ENCODE measurements at regions not wholly inside any gene's neighbourhood (a gene's known extent, or its start where the extent isn't known, plus 50 kb on each side); places are given as distances from the start of the nearest gene placed in this dataset.

DNA sequence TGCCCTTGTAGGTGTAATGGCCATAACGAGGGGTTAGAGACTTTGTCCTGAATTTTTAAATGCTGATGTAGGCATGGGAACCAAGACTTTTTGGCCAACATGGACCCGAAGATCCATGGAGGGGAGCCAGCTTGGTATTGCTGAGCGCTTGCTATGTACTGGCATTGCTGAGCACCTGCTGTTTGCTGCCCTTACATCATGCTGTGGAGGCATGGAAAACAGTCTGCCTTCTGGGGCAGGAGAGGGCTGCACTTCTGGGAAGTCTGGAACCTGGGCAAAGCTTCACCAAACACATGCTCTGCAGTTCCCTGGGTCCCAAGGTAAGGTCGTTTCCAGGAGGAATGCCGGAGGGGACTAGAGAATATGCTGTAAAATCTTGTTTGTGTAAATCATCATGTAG, 86.3 kb upstream of the CNIH3 start (continued):
- TF ChIP-seq, protein P1, sequence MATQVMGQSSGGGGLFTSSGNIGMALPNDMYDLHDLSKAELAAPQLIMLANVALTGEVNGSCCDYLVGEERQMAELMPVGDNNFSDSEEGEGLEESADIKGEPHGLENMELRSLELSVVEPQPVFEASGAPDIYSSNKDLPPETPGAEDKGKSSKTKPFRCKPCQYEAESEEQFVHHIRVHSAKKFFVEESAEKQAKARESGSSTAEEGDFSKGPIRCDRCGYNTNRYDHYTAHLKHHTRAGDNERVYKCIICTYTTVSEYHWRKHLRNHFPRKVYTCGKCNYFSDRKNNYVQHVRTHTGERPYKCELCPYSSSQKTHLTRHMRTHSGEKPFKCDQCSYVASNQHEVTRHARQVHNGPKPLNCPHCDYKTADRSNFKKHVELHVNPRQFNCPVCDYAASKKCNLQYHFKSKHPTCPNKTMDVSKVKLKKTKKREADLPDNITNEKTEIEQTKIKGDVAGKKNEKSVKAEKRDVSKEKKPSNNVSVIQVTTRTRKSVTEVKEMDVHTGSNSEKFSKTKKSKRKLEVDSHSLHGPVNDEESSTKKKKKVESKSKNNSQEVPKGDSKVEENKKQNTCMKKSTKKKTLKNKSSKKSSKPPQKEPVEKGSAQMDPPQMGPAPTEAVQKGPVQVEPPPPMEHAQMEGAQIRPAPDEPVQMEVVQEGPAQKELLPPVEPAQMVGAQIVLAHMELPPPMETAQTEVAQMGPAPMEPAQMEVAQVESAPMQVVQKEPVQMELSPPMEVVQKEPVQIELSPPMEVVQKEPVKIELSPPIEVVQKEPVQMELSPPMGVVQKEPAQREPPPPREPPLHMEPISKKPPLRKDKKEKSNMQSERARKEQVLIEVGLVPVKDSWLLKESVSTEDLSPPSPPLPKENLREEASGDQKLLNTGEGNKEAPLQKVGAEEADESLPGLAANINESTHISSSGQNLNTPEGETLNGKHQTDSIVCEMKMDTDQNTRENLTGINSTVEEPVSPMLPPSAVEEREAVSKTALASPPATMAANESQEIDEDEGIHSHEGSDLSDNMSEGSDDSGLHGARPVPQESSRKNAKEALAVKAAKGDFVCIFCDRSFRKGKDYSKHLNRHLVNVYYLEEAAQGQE (IDR thresholded peaks at IDR 0.05; ENCODE audit: unreplicated experiment) = no peak

DNA sequence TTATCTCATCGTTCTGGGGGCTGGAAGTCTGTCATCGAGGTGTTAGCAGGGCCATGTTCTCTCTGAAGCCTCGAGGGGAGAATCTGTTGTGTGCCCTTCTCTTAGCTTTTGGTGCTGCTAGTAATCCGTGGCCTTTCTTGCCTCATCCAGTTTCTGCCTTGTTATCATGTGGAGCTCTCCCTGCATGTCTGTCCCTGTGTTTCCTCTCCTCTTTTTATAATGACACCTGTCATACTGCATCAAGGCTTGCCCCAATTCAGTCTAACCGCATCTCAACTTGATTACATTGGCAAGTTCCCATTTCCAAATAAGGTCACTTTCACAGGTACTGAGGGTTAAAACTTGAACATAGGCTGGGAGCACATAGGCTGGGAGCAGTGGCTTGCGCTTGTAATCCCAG, 82.6 kb upstream of the CNIH3 start:
- H3K4me2 ChIP-seq = no peak overlapping the region
- peaks cover 2% of the 10 kb centered on the region for H3K27me3 Mint-ChIP-seq (ENCODE audit: insufficient read depth, low read depth, poor library complexity)
- H3K79me2 ChIP-seq (replicated peaks; ENCODE audit: insufficient read depth) = no peaks in the 10 kb centered on the region
- no peak for ATAC-seq
- peaks cover 22% of the 10 kb centered on the region for H3K4me1 Mint-ChIP-seq
- no peak overlapping the region for H3K4me3 ChIP-seq
- H3K9me2 ChIP-seq (ENCODE audit: insufficient read depth) = peaks cover 3% of the 10 kb centered on the region; the same call in 1 of the 2 replicates
- H3K9me3 Mint-ChIP-seq = no peaks in the 10 kb centered on the region
- no peaks in the 10 kb centered on the region for H3K27me3 ChIP-seq (ENCODE audit: insufficient read depth)
- TF ChIP-seq POLR2AphosphoS5 (IDR thresholded peaks at IDR 0.05; ENCODE audit: low read depth) = no peak
- TF ChIP-seq, protein P1 (IDR thresholded peaks at IDR 0.05; ENCODE audit: unreplicated experiment) = no peak
- TF ChIP-seq ZNF114 (CRISPR knock-in tag; IDR thresholded peaks at IDR 0.05) = no peak
- no peak for TF ChIP-seq EZH2 (IDR thresholded peaks at IDR 0.05; ENCODE audit: low read depth, unreplicated experiment)
- TF ChIP-seq CREB1 (CRISPR knock-in tag; IDR thresholded peaks at IDR 0.05; ENCODE audit: low read depth) = no peak
- TF ChIP-seq STAT1 (IDR thresholded peaks at IDR 0.05; ENCODE audit: unreplicated experiment) = no peak
- TF ChIP-seq ZNF331 (CRISPR knock-in tag; IDR thresholded peaks at IDR 0.05; ENCODE audit: low read depth) = no peak
- TF ChIP-seq, protein P2, sequence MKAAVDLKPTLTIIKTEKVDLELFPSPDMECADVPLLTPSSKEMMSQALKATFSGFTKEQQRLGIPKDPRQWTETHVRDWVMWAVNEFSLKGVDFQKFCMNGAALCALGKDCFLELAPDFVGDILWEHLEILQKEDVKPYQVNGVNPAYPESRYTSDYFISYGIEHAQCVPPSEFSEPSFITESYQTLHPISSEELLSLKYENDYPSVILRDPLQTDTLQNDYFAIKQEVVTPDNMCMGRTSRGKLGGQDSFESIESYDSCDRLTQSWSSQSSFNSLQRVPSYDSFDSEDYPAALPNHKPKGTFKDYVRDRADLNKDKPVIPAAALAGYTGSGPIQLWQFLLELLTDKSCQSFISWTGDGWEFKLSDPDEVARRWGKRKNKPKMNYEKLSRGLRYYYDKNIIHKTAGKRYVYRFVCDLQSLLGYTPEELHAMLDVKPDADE (IDR thresholded peaks at IDR 0.05) = no peak
- TF ChIP-seq EZH2phosphoT487 (IDR thresholded peaks at IDR 0.05; ENCODE audit: unreplicated experiment) = no peak
- TF ChIP-seq NANOG (IDR thresholded peaks at IDR 0.05; ENCODE audit: borderline replicate concordance) = no peak
- TF ChIP-seq JUNB (IDR thresholded peaks at IDR 0.05; ENCODE audit: unreplicated experiment) = no peak
- TF ChIP-seq, protein P3, sequence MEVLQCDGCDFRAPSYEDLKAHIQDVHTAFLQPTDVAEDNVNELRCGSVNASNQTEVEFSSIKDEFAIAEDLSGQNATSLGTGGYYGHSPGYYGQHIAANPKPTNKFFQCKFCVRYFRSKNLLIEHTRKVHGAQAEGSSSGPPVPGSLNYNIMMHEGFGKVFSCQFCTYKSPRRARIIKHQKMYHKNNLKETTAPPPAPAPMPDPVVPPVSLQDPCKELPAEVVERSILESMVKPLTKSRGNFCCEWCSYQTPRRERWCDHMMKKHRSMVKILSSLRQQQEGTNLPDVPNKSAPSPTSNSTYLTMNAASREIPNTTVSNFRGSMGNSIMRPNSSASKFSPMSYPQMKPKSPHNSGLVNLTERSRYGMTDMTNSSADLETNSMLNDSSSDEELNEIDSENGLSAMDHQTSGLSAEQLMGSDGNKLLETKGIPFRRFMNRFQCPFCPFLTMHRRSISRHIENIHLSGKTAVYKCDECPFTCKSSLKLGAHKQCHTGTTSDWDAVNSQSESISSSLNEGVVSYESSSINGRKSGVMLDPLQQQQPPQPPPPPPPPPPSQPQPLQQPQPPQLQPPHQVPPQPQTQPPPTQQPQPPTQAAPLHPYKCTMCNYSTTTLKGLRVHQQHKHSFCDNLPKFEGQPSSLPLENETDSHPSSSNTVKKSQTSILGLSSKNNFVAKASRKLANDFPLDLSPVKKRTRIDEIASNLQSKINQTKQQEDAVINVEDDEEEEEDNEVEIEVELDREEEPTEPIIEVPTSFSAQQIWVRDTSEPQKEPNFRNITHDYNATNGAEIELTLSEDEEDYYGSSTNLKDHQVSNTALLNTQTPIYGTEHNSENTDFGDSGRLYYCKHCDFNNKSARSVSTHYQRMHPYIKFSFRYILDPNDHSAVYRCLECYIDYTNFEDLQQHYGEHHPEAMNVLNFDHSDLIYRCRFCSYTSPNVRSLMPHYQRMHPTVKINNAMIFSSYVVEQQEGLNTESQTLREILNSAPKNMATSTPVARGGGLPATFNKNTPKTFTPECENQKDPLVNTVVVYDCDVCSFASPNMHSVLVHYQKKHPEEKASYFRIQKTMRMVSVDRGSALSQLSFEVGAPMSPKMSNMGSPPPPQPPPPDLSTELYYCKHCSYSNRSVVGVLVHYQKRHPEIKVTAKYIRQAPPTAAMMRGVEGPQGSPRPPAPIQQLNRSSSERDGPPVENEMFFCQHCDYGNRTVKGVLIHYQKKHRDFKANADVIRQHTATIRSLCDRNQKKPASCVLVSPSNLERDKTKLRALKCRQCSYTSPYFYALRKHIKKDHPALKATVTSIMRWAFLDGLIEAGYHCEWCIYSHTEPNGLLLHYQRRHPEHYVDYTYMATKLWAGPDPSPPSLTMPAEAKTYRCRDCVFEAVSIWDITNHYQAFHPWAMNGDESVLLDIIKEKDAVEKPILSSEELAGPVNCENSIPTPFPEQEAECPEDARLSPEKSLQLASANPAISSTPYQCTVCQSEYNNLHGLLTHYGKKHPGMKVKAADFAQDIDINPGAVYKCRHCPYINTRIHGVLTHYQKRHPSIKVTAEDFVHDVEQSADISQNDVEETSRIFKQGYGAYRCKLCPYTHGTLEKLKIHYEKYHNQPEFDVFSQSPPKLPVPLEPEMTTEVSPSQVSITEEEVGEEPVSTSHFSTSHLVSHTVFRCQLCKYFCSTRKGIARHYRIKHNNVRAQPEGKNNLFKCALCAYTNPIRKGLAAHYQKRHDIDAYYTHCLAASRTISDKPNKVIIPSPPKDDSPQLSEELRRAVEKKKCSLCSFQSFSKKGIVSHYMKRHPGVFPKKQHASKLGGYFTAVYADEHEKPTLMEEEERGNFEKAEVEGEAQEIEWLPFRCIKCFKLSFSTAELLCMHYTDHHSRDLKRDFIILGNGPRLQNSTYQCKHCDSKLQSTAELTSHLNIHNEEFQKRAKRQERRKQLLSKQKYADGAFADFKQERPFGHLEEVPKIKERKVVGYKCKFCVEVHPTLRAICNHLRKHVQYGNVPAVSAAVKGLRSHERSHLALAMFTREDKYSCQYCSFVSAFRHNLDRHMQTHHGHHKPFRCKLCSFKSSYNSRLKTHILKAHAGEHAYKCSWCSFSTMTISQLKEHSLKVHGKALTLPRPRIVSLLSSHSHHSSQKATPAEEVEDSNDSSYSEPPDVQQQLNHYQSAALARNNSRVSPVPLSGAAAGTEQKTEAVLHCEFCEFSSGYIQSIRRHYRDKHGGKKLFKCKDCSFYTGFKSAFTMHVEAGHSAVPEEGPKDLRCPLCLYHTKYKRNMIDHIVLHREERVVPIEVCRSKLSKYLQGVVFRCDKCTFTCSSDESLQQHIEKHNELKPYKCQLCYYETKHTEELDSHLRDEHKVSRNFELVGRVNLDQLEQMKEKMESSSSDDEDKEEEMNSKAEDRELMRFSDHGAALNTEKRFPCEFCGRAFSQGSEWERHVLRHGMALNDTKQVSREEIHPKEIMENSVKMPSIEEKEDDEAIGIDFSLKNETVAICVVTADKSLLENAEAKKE (CRISPR knock-in tag; IDR thresholded peaks at IDR 0.05) = no peak
- no peaks in the 10 kb centered on the region for H3F3A ChIP-seq (replicated peaks; ENCODE audit: low read depth)
- no peaks in the 10 kb centered on the region for H4K20me1 ChIP-seq (replicated peaks; ENCODE audit: insufficient read depth)
- no peak overlapping the region for H3K27ac ChIP-seq (ENCODE audit: low read depth)
- H2AFZ ChIP-seq = peak overlapping the region; percentile 47; the same call in 1 of the 2 replicates
- H3K4me1 ChIP-seq (ENCODE audit: insufficient read depth) = no peaks in the 10 kb centered on the region
- no peak overlapping the region for H3K4me3 Mint-ChIP-seq
- H3K36me3 ChIP-seq (ENCODE audit: insufficient read depth) = no peaks in the 10 kb centered on the region
- no peak for DNase-seq (ENCODE audit: low spot score)
- no peaks in the 10 kb centered on the region for H3K36me3 Mint-ChIP-seq (ENCODE audit: low read depth)
- H3K27ac Mint-ChIP-seq = no peak overlapping the region
